ENCODE measurements at regions not wholly inside any gene's neighbourhood (a gene's known extent, or its start where the extent isn't known, plus 50 kb on each side); places are given as distances from the start of the nearest gene placed in this dataset.

DNA sequence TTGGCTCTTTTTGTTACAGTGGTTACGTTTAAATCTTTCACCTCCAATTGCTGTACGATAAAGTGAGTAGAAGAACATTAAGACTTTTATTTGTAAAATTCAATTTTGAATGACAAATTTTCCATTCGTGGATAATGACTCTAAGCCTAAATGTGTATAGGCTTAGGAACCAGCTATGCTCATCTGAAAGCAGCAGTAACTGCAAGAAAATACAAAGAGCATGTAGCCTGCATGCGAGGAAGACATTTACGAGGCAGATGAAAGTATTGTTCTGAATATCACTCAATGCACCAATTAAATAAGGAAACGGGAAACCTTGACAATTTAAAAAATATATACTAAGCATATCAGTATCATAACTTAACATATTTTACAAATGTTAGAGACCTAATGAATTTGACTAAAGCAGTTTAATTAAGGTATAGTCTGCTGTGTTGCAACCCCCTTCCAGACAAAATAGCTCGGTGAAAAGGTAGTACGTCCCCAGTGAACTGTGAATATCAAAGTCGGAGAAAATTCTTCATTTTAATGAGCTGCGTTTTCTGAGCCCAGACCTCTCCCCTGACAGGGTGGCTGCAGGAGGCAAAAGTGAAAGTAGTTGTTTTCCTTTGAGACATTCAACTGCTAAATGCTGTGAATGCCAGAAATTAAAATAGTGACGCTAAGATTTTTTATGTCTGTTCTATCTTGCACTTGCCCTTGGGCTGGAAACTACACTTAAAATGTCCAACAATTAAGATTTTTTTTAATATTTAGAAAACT is 1236.5 kb upstream of the TENM3 start:
- no peak for DNase-seq

GRCh38 chr4:181007751-181008150 is 1235.5 kb upstream of the TENM3 start:
- DNase-seq, result no peak
- H3K4me3 Mint-ChIP-seq, result no peak overlapping the region
- Histone ChIP-seq H3K36me3 (replicated peaks in 1 of 2; ENCODE audit: control insufficient read depth in 1 of 2, insufficient read depth in 2 of 2, low read length in 2 of 2) (no peaks in the 10 kb centered on the region), H3K27me3 (ENCODE audit: control insufficient read depth in 2 of 2, insufficient read depth in 2 of 2, low read length in 2 of 2) (no peaks in the 10 kb centered on the region), H3K4me1 (ENCODE audit: control insufficient read depth in 1 of 2, insufficient read depth in 2 of 2, low read length in 2 of 2) (no peaks in the 10 kb centered on the region), H2AFZ (ENCODE audit: insufficient read depth, low read depth, low read length, poor library complexity, severe bottlenecking) (no peak overlapping the region), H3K9ac (ENCODE audit: insufficient read depth, low read length, poor library complexity, severe bottlenecking) (no peak overlapping the region), H3K27ac (ENCODE audit: low read depth in 1 of 2, low read length in 2 of 2) (no peak overlapping the region), H3K9me3 (replicated peaks in 1 of 2; ENCODE audit: control insufficient read depth in 1 of 2, insufficient read depth in 1 of 2, low read length in 2 of 2) (no peaks in the 10 kb centered on the region), H4K20me1 (ENCODE audit: insufficient read depth, low read length) (no peaks in the 10 kb centered on the region), H3K4me3 (replicated peaks in 1 of 3; ENCODE audit: low read depth in 2 of 3, low read length in 3 of 3) (no peak overlapping the region), H3K4me2 (replicated peaks; ENCODE audit: extremely low read depth, low read length, poor library complexity, severe bottlenecking) (no peak overlapping the region), H3K79me2 (ENCODE audit: insufficient read depth, low read length) (no peaks in the 10 kb centered on the region)
- no peaks in the 10 kb centered on the region for H3K27me3 Mint-ChIP-seq (ENCODE audit: low read depth in 3 of 3)
- WGBS (ENCODE audit: insufficient coverage), result 89% methylated on average over 4 of the region's 5 CpGs
- intact Hi-C loops (cut with micrococcal nuclease), result no loop called here
- H3K9me3 Mint-ChIP-seq, result peaks cover 0 to 6% (median 2%) of the 10 kb centered on the region in 7 donors
- no peaks in the 10 kb centered on the region for H3K36me3 Mint-ChIP-seq
- no peak overlapping the region for H3K27ac Mint-ChIP-seq
- no peak for TF ChIP-seq CTCF (IDR thresholded peaks at IDR 0.05)
- no peaks in the 10 kb centered on the region for H3K4me1 Mint-ChIP-seq

More for the DNA sequence above, 1236.5 kb upstream of the TENM3 start:
- H3K79me2 ChIP-seq (ENCODE audit: insufficient read depth, low read length), result no peaks in the 10 kb centered on the region
- no peaks in the 10 kb centered on the region for H3K9me3 ChIP-seq (replicated peaks in 1 of 2; ENCODE audit: control insufficient read depth in 1 of 2, insufficient read depth in 1 of 2, low read length in 2 of 2)
- 39% methylated on average over 4 of the region's 11 CpGs for WGBS (ENCODE audit: insufficient coverage)
- no peaks in the 10 kb centered on the region for H3K36me3 ChIP-seq (replicated peaks in 1 of 2; ENCODE audit: control insufficient read depth in 1 of 2, insufficient read depth in 2 of 2, low read length in 2 of 2)
- Mint-ChIP-seq H3K9me3 (peaks cover 0 to 4% (median 1%) of the 10 kb centered on the region in 7 donors), H3K4me3 (peak overlapping the region in 1 of 2 donors; percentile 47), H3K36me3 (no peaks in the 10 kb centered on the region), H3K27me3 (ENCODE audit: low read depth in 3 of 3) (no peaks in the 10 kb centered on the region), H3K27ac (no peak overlapping the region), H3K4me1 (no peaks in the 10 kb centered on the region)
- intact Hi-C loops (cut with micrococcal nuclease), result no loop called here
- no peak overlapping the region for H3K27ac ChIP-seq (ENCODE audit: low read depth in 1 of 2, low read length in 2 of 2)
- no peak overlapping the region for H2AFZ ChIP-seq (ENCODE audit: insufficient read depth, low read depth, low read length, poor library complexity, severe bottlenecking)
- no peak overlapping the region for H3K9ac ChIP-seq (ENCODE audit: insufficient read depth, low read length, poor library complexity, severe bottlenecking)
- H3K4me3 ChIP-seq (replicated peaks in 1 of 3; ENCODE audit: low read depth in 2 of 3, low read length in 3 of 3), result no peak overlapping the region
- H3K4me2 ChIP-seq (replicated peaks; ENCODE audit: extremely low read depth, low read length, poor library complexity, severe bottlenecking), result no peak overlapping the region
- H3K4me1 ChIP-seq (ENCODE audit: control insufficient read depth in 1 of 2, insufficient read depth in 2 of 2, low read length in 2 of 2), result no peaks in the 10 kb centered on the region
- H4K20me1 ChIP-seq (ENCODE audit: insufficient read depth, low read length), result no peaks in the 10 kb centered on the region
- no peaks in the 10 kb centered on the region for H3K27me3 ChIP-seq (ENCODE audit: control insufficient read depth in 2 of 2, insufficient read depth in 2 of 2, low read length in 2 of 2)
- TF ChIP-seq CTCF (IDR thresholded peaks at IDR 0.05), result no peak

All from CD14-positive monocyte (primary cell).